ENCODE measurements at regions not wholly inside any gene's neighbourhood (a gene's known extent, or its start where the extent isn't known, plus 50 kb on each side); places are given as distances from the start of the nearest gene placed in this dataset.

DNA sequence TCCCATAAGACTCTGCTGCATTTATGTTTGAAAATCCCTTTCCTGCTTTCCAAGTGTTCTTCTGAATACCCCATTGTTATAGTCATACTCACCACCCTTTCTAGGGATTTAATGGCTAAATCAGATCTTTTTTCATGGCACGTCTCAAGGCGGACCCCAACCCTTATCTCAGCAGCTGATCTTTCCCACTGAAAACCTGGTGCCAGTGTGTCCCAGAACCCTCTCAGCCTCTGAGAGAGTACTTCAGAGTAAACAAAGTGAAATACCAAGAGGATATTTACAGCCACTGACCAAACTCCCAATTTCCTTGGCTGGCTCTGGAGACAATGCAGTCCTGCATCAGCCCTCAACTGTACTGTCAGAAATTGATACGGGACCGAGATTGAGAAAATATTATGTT is 101.7 kb downstream of the TMEM100 start:
- TF ChIP-seq, protein P1, sequence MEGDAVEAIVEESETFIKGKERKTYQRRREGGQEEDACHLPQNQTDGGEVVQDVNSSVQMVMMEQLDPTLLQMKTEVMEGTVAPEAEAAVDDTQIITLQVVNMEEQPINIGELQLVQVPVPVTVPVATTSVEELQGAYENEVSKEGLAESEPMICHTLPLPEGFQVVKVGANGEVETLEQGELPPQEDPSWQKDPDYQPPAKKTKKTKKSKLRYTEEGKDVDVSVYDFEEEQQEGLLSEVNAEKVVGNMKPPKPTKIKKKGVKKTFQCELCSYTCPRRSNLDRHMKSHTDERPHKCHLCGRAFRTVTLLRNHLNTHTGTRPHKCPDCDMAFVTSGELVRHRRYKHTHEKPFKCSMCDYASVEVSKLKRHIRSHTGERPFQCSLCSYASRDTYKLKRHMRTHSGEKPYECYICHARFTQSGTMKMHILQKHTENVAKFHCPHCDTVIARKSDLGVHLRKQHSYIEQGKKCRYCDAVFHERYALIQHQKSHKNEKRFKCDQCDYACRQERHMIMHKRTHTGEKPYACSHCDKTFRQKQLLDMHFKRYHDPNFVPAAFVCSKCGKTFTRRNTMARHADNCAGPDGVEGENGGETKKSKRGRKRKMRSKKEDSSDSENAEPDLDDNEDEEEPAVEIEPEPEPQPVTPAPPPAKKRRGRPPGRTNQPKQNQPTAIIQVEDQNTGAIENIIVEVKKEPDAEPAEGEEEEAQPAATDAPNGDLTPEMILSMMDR (IDR thresholded peaks at IDR 0.05; ENCODE audit: unreplicated experiment): no peak
- CTCF ChIA-PET: no interaction called here
- no TSS peak for BruUV-seq (replicated peaks)
- intact Hi-C loops (cut with micrococcal nuclease; ENCODE audit: unreplicated experiment): no loop called here
- peaks cover 20% of the 10 kb centered on the region for H3K27me3 Mint-ChIP-seq (ENCODE audit: unreplicated experiment)
- no peak overlapping the region for H3K27ac Mint-ChIP-seq (ENCODE audit: unreplicated experiment)
- peaks cover 8% of the 10 kb centered on the region for H3K4me1 Mint-ChIP-seq (ENCODE audit: low read depth, unreplicated experiment)
- H3K36me3 Mint-ChIP-seq (ENCODE audit: insufficient read depth, unreplicated experiment): no peaks in the 10 kb centered on the region
- no peaks in the 10 kb centered on the region for H3K9me3 Mint-ChIP-seq (ENCODE audit: low read depth, unreplicated experiment)
- no peak for DNase-seq
- H3K4me3 Mint-ChIP-seq (ENCODE audit: low read depth, unreplicated experiment): no peak overlapping the region

DNA sequence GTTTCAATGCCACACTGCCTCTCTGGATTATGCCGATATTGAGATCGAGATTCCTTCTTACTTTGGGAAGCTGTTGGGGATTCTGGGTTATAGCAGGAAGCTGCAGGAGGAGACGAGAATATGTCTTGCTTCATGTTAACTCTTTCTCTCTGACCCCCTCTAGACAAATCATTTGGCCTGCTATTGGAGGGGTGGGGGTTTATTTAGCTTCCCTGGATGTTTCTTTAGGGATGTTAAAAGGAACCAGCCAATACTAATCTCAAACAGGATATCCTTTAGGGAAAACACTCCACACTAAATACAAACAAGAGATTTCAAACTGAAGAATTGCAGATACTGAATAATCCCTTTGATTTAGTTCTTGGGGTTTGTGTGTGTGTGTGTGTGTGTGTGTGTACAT is 102.6 kb downstream of the TMEM100 start:
- H3K4me1 Mint-ChIP-seq (ENCODE audit: low read depth, unreplicated experiment): peaks cover 8% of the 10 kb centered on the region
- CTCF ChIA-PET: no interaction called here
- intact Hi-C loops (cut with micrococcal nuclease; ENCODE audit: unreplicated experiment): no loop called here
- H3K4me3 Mint-ChIP-seq (ENCODE audit: low read depth, unreplicated experiment): no peak overlapping the region
- DNase-seq: no peak
- no peak overlapping the region for H3K27ac Mint-ChIP-seq (ENCODE audit: unreplicated experiment)
- no peaks in the 10 kb centered on the region for H3K9me3 Mint-ChIP-seq (ENCODE audit: low read depth, unreplicated experiment)
- BruUV-seq (replicated peaks): no TSS peak
- no peaks in the 10 kb centered on the region for H3K36me3 Mint-ChIP-seq (ENCODE audit: insufficient read depth, unreplicated experiment)
- H3K27me3 Mint-ChIP-seq (ENCODE audit: unreplicated experiment): peaks cover 20% of the 10 kb centered on the region
- TF ChIP-seq, protein P1 (IDR thresholded peaks at IDR 0.05; ENCODE audit: unreplicated experiment): no peak

DNA sequence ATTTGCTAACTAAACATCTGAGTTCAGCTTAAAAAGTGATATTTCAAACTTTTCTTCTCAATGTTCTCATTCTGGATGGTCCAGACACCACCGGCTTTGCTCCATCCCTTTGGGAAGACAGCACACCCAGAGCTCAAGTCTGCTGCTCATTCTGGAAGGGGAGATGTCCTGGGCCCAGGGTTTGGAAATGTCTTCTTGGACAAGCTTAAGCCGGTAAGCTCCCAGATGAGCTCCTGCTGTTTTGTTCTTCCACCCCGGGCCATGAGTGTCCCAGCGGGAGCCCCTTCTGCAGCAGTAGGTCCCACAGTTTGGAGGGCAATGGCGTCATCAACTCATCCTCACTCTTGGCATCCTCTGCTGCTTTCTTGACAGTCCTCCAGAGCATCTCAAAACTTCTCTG is 105.2 kb downstream of the TMEM100 start:
- no peaks in the 10 kb centered on the region for H3K9me3 Mint-ChIP-seq (ENCODE audit: low read depth, unreplicated experiment)
- intact Hi-C loops (cut with micrococcal nuclease; ENCODE audit: unreplicated experiment): no loop called here
- TF ChIP-seq, protein P1 (IDR thresholded peaks at IDR 0.05; ENCODE audit: unreplicated experiment): no peak

DNA sequence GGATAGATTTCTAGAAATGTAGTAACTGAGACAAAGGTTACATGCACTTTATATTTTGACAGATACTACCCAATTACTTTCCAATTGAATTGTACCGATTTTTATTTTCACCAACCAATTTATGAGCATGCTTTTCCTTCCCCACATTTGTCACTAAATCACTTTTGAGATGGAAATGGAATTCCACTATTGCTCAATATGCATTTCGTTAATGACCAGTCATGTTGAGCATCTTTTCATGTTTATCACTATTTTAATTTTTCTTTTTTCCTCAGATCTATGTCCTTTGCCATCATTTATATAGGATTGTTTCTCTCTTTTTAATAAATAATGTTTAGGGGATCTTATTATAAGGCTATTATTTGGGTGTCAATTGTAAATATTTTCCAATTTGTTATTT is 102.8 kb upstream of the SMIM36 start:
- no peaks in the 10 kb centered on the region for H3K4me1 Mint-ChIP-seq (ENCODE audit: low read depth, unreplicated experiment)
- TF ChIP-seq, protein P1 (IDR thresholded peaks at IDR 0.05; ENCODE audit: unreplicated experiment): no peak
- CTCF ChIA-PET: no interaction called here
- H3K27me3 Mint-ChIP-seq (ENCODE audit: unreplicated experiment): no peaks in the 10 kb centered on the region
- no peak overlapping the region for H3K27ac Mint-ChIP-seq (ENCODE audit: unreplicated experiment)
- H3K4me3 Mint-ChIP-seq (ENCODE audit: low read depth, unreplicated experiment): no peak overlapping the region
- intact Hi-C loops (cut with micrococcal nuclease; ENCODE audit: unreplicated experiment): no loop called here
- no peaks in the 10 kb centered on the region for H3K36me3 Mint-ChIP-seq (ENCODE audit: insufficient read depth, unreplicated experiment)
- H3K9me3 Mint-ChIP-seq (ENCODE audit: low read depth, unreplicated experiment): no peaks in the 10 kb centered on the region
- DNase-seq: no peak
- BruUV-seq (replicated peaks): no TSS peak

More for the DNA sequence above, 105.2 kb downstream of the TMEM100 start:
- no peak overlapping the region for H3K4me3 Mint-ChIP-seq (ENCODE audit: low read depth, unreplicated experiment)
- H3K27ac Mint-ChIP-seq (ENCODE audit: unreplicated experiment): no peak overlapping the region
- BruUV-seq (replicated peaks): no TSS peak
- peaks cover 12% of the 10 kb centered on the region for H3K27me3 Mint-ChIP-seq (ENCODE audit: unreplicated experiment)
- DNase-seq: no peak
- CTCF ChIA-PET: no interaction called here
- H3K36me3 Mint-ChIP-seq (ENCODE audit: insufficient read depth, unreplicated experiment): no peaks in the 10 kb centered on the region
- no peaks in the 10 kb centered on the region for H3K4me1 Mint-ChIP-seq (ENCODE audit: low read depth, unreplicated experiment)
